Muscle of leg (tissue), 3 donors: ENCODE measurements at regions not wholly inside any gene's neighbourhood (a gene's known extent, or its start where the extent isn't known, plus 50 kb on each side); places are given as distances from the start of the nearest gene placed in this dataset.

Source experiments
- DNase-seq: peaks from one replicate; pipeline ENCODE4 v3.0.0; 2013
- H3K27ac ChIP-seq: one replicate; pipeline ENCODE4 v1.5.1; 2013; ENCODE audit warnings: mild to moderate bottlenecking, low read length, control low read depth
- H3K27me3 ChIP-seq: one replicate; pipeline ENCODE4 v1.6.1; 2013; ENCODE audit warnings: low read length; ENCODE audit not compliant: control insufficient read depth, insufficient read depth
- H3K36me3 ChIP-seq: one replicate; pipeline ENCODE4 v1.6.1; 2013; ENCODE audit warnings: low read length; ENCODE audit not compliant: control insufficient read depth, insufficient read depth
- H3K4me1 ChIP-seq: one replicate; pipeline ENCODE4 v1.6.1; 2013; ENCODE audit warnings: low read length; ENCODE audit not compliant: control insufficient read depth, insufficient read depth
- H3K4me3 ChIP-seq: one replicate; pipeline ENCODE4 v1.5.1; 2013; ENCODE audit warnings: low read length, control low read depth
- H3K9me3 ChIP-seq: replicated peaks from 2 replicates; pipeline ENCODE4 v1.6.1; 2013; ENCODE audit warnings: low read depth, low read length; ENCODE audit not compliant: control insufficient read depth
- WGBS: methylation state at CpG from one replicate; pipeline ENCODE4 v1.1.5; 2013; ENCODE audit warnings: missing lambda C conversion rate; ENCODE audit not compliant: insufficient coverage; 5-methylcytosine and 5-hydroxymethylcytosine counted together

GRCh38 chr1:169024255-169024654 lies 82.2 kb upstream of the ATP1B1 start:
- H3K4me3 ChIP-seq = no peak overlapping the region
- no peak for DNase-seq
- no peaks in the 10 kb centered on the region for H3K4me1 ChIP-seq
- H3K27ac ChIP-seq = no peak overlapping the region
- no peaks in the 10 kb centered on the region for H3K9me3 ChIP-seq
- no peaks in the 10 kb centered on the region for H3K36me3 ChIP-seq
- no peaks in the 10 kb centered on the region for H3K27me3 ChIP-seq

- no peaks in the 10 kb centered on the region for H3K27me3 ChIP-seq
- H3K36me3 ChIP-seq = no peaks in the 10 kb centered on the region
- no peaks in the 10 kb centered on the region for H3K9me3 ChIP-seq
- no CpG with 5 or more reads among the region's 1 CpG for WGBS
- no peak overlapping the region for H3K4me3 ChIP-seq
- no peak for DNase-seq
- H3K4me1 ChIP-seq = no peaks in the 10 kb centered on the region
- H3K27ac ChIP-seq = no peak overlapping the region
Measured at GRCh38 chr1:169024800-169025271, 81.7 kb upstream of the ATP1B1 start.

- Histone ChIP-seq H3K27me3 (no peaks in the 10 kb centered on the region), H3K4me1 (no peaks in the 10 kb centered on the region), H3K27ac (no peak overlapping the region), H3K4me3 (no peak overlapping the region), H3K36me3 (no peaks in the 10 kb centered on the region), H3K9me3 (no peaks in the 10 kb centered on the region)
- no CpG with 5 or more reads among the region's 1 CpG for WGBS
- no peak for DNase-seq
Measured at GRCh38 chr1:169025412-169025811, 81.1 kb upstream of the ATP1B1 start.

- Histone ChIP-seq H3K9me3 (no peaks in the 10 kb centered on the region), H3K36me3 (no peaks in the 10 kb centered on the region), H3K27me3 (no peaks in the 10 kb centered on the region), H3K27ac (no peak overlapping the region), H3K4me3 (no peak overlapping the region), H3K4me1 (no peaks in the 10 kb centered on the region)
- 86% methylated on average over 4 of the region's 8 CpGs for WGBS
- DNase-seq = no peak
Measured at GRCh38 chr1:169027607-169028320, 78.7 kb upstream of the ATP1B1 start.

GRCh38 chr1:169031566-169032224 lies 74.8 kb upstream of the ATP1B1 start:
- Histone ChIP-seq H3K27me3 (no peaks in the 10 kb centered on the region), H3K36me3 (no peaks in the 10 kb centered on the region), H3K9me3 (no peaks in the 10 kb centered on the region), H3K4me3 (no peak overlapping the region), H3K27ac (no peak overlapping the region), H3K4me1 (no peaks in the 10 kb centered on the region)
- 31% methylated on average over 4 of the region's 5 CpGs for WGBS
- peak; percentile 92 for DNase-seq

- no peaks in the 10 kb centered on the region for H3K9me3 ChIP-seq
- no peaks in the 10 kb centered on the region for H3K27me3 ChIP-seq
- DNase-seq = peak; percentile 67
- no peaks in the 10 kb centered on the region for H3K36me3 ChIP-seq
- H3K4me1 ChIP-seq = peaks cover 2% of the 10 kb centered on the region
- no CpG with 5 or more reads among the region's 4 CpGs for WGBS
- H3K27ac ChIP-seq = no peak overlapping the region
- no peak overlapping the region for H3K4me3 ChIP-seq
Measured at GRCh38 chr1:169041366-169041765, 65.1 kb upstream of the ATP1B1 start.

- Histone ChIP-seq H3K27me3 (no peaks in the 10 kb centered on the region), H3K4me3 (no peak overlapping the region), H3K36me3 (no peaks in the 10 kb centered on the region), H3K27ac (no peak overlapping the region), H3K4me1 (peaks cover 2% of the 10 kb centered on the region), H3K9me3 (no peaks in the 10 kb centered on the region)
- no peak for DNase-seq
Measured at GRCh38 chr1:169042377-169042776, 64.1 kb upstream of the ATP1B1 start.

GRCh38 chr1:169043823-169044222 lies 62.7 kb upstream of the ATP1B1 start:
- no peaks in the 10 kb centered on the region for H3K27me3 ChIP-seq
- no peaks in the 10 kb centered on the region for H3K36me3 ChIP-seq
- peaks cover 2% of the 10 kb centered on the region for H3K4me1 ChIP-seq
- H3K27ac ChIP-seq = no peak overlapping the region
- H3K9me3 ChIP-seq = no peaks in the 10 kb centered on the region
- DNase-seq = no peak
- no peak overlapping the region for H3K4me3 ChIP-seq

GRCh38 chr1:169044296-169044695 lies 62.2 kb upstream of the ATP1B1 start:
- H3K27me3 ChIP-seq = no peaks in the 10 kb centered on the region
- no peak overlapping the region for H3K27ac ChIP-seq
- H3K4me1 ChIP-seq = peaks cover 2% of the 10 kb centered on the region
- no peak overlapping the region for H3K4me3 ChIP-seq
- H3K36me3 ChIP-seq = no peaks in the 10 kb centered on the region
- peak; percentile 61 for DNase-seq
- H3K9me3 ChIP-seq = no peaks in the 10 kb centered on the region
- WGBS = 43% methylated on average over 1 of the region's 3 CpGs

- 60% methylated on average over 3 of the region's 4 CpGs for WGBS
- Histone ChIP-seq H3K27ac (no peak overlapping the region), H3K4me3 (no peak overlapping the region), H3K36me3 (no peaks in the 10 kb centered on the region), H3K9me3 (no peaks in the 10 kb centered on the region), H3K4me1 (peaks cover 2% of the 10 kb centered on the region), H3K27me3 (no peaks in the 10 kb centered on the region)
- DNase-seq = no peak
Measured at GRCh38 chr1:169044971-169045370, 61.5 kb upstream of the ATP1B1 start.
